Astrocyte of the spinal cord (primary cell): ENCODE measurements at regions not wholly inside any gene's neighbourhood (a gene's known extent, or its start where the extent isn't known, plus 50 kb on each side); places are given as distances from the start of the nearest gene placed in this dataset.
"Not testable (repeated sequence)": the region's sequence is repeated elsewhere in the genome, so short reads cannot be mapped to it uniquely, and the experiment has no call there.

Experiments
- DNase-seq: peaks from one replicate; pipeline ENCODE4 v3.0.0; 2011; ENCODE audit warnings: low read depth, low spot score
- H3K4me3 ChIP-seq: 2 replicates; pipeline ENCODE4 v1.5.1; 2011; ENCODE audit warnings: low read depth, mild to moderate bottlenecking, low read length, moderate library complexity
- CTCF ChIP-seq: IDR thresholded peaks from 2 replicates; pipeline ENCODE4 v1.5.1; 2012; ENCODE audit warnings: low read depth, mild to moderate bottlenecking, low read length, inconsistent platforms
- in situ Hi-C: cut with HindIII; loops from 2 replicates; pipeline ENCODE4 v1.10.0; 2017; ENCODE audit warnings: low sequenced_read_pairs

GRCh38 chr6:78666764-78667163, 200.6 kb upstream of the IRAK1BP1 start:
- in situ Hi-C loops, result no loop called here
- H3K4me3 ChIP-seq, result no peak overlapping the region
- DNase-seq, result no peak
- no peak for TF ChIP-seq CTCF

DNA sequence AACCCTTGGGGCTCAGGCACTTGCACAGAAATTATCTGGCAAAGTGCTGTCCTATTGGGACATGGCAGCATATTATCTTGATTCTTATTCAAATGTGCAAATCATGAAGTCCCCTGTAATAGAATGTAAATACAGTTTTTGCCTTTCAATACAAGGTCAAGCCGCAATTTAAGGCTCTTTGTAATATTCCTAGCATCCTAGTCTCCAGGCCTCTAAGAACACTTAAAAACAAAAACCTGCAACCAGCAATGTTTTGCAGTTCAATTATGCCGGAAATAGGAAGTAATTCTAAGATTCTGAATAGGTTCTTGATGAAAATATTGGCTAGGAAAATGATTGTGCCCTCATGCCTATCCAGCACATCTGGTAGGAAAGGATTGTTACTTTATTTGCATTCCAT, 197.2 kb upstream of the IRAK1BP1 start:
- no peak for TF ChIP-seq CTCF
- in situ Hi-C loops, result no loop called here
- no peak overlapping the region for H3K4me3 ChIP-seq
- DNase-seq, result no peak

GRCh38 chr6:78670802-78671201, 196.5 kb upstream of the IRAK1BP1 start:
- no peak overlapping the region for H3K4me3 ChIP-seq
- no peak for TF ChIP-seq CTCF
- DNase-seq, result no peak
- in situ Hi-C loops, result no loop called here

DNA sequence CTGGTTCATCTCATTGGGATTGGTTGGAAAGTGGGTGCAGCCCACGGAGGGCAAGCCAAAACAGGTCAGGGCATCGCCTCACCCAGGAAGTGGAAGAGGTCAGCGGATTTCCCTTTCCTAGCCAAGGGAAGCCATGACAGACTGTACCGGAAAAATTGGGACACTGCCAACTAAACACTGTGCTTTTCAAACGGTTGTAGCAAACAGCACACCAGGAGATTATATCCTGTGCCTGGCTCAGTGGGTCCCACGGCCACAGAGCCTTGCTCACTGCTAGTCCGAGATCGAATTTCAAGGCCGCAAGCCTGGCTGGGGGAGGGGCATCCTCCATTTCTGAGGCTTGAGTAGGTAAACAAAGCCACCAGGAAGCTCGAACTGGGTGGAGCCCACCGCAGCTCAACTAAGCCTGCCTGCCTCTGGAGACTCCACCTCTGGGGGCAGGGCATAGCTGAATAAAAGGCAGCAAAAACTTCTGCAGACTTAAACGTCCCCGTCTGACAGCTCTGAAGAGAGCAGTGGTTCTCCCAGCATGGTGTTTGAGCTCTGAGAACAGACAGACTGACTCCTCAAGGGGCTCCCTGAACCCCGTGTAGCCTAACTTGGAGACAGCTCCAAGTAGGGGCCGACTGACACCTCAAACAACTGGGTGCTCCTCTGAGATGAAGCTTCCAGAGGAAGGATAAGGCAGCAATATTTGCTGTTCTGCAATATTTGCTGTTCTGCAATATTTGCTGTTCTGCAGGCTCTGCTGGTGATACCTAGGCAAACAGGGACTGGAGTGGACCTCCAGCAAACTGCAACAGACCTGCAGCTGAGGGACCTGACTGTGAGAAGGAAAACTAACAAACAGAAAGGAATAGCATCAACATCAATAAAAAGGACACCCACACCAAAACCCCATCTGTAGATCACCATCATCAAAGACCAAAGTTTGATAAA, 191.0 kb upstream of the IRAK1BP1 start:
- H3K4me3 ChIP-seq, DNase-seq, in situ Hi-C loops: not testable (repeated sequence)

DNA sequence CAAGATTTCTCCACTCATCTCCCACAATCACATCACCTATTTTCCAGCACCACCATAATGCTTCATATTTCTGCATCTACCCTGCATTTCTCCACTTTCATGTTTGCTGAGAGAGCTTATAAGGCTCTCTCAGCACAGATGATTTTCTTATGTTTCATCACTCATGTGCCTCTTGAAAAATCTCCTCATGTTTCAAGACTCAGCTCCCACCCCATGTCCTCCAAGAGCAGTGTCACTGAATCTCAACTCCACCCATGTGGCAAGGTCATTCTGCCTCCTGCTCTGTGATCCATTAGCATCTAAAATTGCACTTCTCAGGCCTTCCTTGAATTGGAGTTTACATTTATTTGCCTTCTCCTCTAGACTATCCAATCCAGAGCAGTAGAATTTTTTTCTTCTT, 178.7 kb upstream of the IRAK1BP1 start:
- no peak overlapping the region for H3K4me3 ChIP-seq
- DNase-seq, result no peak
- TF ChIP-seq CTCF, result no peak
- in situ Hi-C loops, result no loop called here

DNA sequence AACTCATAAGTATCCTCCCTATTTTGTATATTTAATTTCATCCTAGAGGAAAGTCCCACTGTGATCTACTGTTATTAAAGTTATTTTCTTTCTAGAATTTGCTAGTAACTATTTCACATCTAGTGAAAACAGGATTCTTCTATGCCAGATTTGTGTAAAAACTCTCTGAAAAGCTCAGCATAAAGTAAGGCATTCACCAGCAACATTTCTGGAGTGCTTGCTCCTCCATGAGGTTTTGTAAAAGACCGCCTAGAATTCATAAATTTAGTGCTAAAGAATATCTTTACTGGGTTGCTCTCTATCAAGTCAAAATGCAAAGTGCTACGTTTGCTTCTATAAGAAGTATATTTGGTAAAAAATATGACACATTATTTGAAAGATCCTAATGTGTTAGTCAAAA, 173.5 kb upstream of the IRAK1BP1 start:
- in situ Hi-C loops, result no loop called here
- DNase-seq, result no peak
- no peak for TF ChIP-seq CTCF
- no peak overlapping the region for H3K4me3 ChIP-seq

GRCh38 chr6:78694628-78695027, 172.7 kb upstream of the IRAK1BP1 start:
- in situ Hi-C loops, H3K4me3 ChIP-seq, DNase-seq: not testable (repeated sequence)
